Limb (tissue), 2 donors: ENCODE measurements at regions not wholly inside any gene's neighbourhood (a gene's known extent, or its start where the extent isn't known, plus 50 kb on each side); places are given as distances from the start of the nearest gene placed in this dataset.

Experiments
- DNase-seq, 2 donors: peaks; one replicate each; pipeline ENCODE4 v3.0.0-alpha.2; 2016; ENCODE audit errors: extremely low spot score in 2 of 2

DNA sequence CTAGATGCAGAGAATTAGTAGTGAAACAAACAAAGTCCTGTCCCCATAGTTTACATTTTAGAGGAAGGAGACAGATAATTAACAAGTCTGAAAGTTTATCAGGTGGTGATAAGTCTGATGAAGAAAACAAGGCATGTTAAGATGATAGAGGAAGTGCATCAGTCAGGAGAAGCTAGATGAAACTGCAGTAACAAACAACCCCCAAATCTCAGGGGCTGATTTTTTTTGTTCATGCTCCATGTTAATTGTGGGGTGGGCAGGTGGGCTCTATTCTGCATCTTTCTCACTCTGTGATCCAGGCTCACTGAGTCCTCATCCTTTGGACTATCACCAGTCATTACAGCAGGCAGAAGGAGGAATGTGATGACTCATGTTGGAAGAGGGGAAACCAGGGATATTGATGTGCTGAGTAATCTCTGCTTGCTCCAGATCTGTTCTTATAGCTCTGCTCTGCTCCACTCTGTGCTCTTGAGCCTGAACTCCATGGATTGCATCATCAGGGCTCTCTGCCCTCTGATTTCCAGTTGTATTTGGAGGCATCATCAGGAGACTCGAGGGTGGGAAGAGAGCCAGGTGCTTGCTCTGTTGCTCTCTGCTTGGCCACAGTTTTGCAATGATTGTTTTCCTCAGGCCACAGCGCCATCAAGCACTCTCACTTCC is 166.9 kb downstream of the IER5 start:
- no peak for DNase-seq

DNA sequence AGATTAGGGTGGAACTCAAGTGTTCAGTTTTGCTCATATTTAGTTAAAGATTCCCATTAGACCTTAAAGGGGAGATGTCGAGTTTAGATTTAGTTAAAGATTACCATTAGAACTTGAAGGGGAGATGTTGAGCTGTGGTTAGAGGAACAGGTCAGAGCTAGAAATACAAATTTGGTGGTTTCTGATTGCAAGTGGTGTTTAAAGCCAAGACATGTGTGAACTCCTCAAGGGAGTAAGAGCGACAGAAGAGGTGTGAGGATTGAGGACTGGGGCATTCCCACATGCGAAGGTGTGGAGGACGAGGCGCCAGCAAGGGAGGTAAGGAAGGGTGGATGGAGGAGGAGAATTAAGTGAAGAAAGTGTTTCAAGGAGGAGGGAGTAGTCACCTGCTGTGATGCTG is 168.6 kb downstream of the IER5 start:
- no peak for DNase-seq

DNA sequence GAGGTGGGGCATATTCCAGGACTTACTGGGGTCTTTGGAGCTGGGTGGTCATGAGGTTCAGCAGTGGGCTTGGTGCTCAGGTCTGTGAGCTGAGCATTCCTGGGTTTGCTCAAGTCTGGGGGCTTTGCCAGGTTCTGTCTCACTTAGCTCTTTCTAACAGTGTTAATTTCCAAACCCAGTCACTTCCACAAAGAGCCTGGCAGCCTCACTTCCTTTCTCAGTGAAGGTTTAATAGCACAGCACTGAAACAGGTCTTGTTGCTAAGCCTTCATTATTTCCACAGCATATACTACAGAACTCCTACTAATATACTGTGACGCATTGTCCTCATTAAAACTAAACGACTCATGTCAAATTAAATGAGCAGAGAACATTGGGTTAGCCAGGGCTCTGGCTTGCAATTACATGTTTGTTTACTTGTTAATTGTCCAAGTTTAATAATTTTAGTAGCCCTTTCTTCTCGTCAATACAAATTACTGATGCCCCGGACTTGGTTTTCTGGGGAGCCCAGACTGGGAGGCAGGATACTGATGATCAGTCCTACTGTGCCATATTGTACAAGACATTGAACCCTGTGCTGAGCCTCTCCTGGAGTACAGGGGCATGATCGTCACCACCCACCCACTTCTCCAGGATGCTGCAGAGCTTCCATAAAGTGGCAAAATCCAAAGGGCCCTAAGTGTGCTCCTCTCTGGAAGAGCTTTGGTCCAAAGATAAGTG is 170.7 kb downstream of the IER5 start:
- no peak for DNase-seq

DNA sequence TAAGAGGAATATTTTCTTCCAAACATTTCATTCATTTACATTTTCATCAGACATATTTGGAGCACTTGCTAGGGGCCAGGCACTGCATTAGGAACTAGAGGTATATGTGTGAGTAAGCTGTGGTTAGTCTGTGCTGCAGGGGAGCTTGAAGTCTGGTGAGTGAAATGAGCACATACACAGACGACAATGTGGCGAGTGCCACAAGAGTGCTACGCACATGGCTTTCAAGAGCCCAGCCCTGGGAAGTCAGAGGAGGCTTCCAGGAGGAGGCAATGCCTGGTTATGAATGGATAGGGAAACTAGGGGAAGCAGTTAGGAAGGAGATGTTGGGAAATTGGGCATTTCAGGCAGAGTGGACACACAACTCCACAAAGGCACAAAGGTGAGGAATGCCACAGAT is 171.8 kb downstream of the IER5 start:
- DNase-seq = no peak

DNA sequence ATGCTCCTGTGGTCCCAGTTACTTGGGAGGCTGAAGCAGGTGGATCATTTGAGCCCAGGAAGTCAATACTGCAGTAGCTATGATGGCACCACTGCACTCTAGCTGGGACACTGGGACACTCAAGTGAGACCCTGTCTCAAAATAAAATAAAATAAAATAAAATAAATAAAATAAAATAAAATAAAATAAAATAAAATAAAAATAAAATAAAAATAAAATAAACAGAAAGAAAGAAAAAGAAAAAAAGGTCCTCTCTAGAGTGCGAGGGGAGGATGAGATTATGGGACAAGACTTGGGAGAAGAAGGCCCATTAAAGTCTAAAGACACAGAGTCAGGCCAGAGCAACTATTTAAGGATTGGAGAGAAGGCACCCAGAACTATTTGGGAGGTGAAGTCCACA is 172.5 kb downstream of the IER5 start:
- no peak for DNase-seq

DNA sequence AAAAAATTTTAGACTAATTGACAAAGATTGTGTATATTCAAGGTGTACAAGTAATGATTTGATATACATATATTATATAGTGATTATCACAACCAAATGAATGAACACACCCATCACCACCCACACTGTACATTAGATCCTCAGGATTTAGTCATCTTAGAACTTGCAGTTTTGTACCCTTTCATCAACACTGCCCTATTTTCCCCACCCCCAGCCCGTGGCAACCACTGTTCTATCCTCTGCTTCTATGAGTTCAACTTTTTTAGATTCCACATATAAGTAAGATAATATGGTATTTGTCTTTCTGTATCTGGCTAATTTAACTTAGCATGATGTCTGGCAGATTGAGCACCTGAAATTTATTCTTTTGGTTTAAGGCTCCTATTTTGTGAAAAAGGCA is 173.6 kb downstream of the IER5 start:
- DNase-seq = no peak

DNA sequence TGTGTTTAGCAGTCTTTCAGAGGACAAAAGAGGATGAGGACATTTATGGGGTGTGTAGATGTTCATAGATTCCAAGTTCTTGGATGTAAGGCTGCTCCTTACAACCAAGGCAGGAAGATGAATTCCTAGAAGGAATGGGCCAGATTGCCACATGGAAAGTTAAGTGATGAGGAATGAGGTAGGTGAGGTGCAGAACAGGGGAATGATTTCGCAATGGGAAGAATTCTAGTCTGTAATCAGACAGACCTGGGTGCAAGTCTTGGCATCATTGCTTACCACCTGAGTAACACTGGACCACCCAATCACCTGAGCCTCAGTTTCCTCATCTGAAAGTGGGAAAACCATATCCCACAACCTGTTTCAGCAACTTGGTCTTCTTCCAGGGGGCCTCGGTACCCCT is 174.9 kb downstream of the IER5 start:
- DNase-seq = no peak

DNA sequence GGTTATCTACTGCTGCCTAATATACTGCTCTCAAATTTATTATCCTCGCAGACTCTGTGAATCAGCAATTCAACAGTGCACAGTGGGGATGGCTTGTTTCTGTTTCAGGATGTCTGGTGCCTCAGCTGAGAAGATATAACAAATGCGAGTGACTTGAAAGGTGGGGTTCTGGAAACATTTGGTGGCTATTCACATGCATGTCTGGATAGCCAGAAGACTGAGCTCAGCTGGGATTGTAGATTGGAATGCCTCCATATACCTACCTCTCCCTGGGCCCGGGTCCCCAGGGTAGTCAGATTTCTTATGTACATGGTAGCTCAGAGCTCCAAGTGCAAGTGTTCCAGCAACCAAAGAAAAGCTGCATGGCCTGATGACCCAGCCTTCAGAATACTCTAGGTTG is 176.3 kb downstream of the IER5 start:
- no peak for DNase-seq

DNA sequence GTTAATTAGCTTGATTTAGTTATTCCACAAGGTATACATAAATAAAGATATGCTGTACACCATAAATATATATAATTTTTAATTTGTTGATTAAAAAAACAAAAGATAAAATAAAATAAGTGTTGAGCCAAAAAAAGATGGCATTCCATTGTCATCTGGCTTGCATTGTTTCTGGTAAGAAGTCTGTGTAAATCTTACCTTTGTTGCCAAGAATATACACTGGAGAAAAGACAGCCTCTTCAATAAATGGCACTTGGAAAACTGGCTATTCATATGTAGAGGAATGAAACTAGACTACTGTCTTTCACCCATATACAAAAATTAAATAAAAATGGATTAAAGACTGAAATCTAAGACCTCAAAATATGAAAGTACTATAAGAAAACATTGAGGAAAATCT is 196.5 kb downstream of the IER5 start:
- DNase-seq = no peak

DNA sequence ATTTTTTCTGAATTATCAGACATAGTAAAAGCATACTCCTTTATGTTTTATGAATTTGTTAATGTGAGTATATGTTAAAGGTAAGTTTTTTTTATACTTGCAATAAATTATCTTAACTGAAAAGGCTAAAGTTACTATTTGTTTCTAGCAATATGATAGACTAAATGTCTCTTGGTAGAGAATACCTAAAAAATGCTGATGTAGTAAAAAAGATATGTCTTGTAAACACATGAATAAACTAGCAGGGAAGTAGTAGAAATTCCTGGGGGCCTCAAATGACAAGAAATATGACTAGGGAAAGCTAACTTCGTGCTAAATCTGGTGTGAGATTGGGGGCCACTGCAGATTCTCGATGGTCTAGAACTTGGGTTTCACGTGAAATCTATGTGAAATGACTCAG is 188.1 kb upstream of the CACNA1E start:
- no peak for DNase-seq

DNA sequence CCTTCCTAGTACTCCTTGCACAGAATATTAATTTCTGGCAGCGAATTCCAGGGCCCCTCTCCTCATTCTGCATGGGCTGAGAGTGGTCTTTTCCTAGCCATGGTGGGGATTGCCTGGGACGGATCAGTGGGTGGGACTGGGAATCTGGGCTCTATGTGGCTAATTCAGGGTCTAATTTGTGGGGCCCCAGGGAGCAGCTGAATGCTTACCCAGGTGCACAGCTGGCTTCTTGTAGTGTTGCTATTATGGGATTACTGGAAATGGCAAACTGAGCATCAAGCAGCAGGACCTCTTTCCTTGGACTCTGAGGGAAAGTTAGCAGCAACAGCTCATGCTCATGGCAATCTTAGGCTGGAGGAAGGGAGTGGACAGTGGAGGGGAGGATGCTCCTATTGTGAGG is 187.1 kb upstream of the CACNA1E start:
- DNase-seq = no peak

DNA sequence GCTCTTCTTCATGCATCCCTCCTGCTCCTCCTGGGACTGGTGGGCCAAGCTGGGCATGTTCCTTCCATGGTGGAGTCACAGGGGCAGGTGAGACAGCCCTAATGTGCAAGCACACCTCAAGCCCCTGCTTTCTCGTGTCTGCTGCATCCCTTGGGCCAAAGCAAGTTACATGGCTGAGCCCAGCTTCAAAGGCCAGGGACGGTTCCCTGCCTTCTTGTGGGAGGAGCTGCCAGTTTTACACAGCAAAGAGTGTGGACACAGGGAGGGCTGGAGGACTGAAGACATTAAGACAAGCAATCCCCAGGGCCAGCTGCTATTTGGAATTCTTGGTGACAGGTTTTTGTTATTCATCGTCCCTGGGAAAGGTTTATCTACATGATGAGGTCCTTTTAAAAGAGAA is 175.2 kb upstream of the CACNA1E start:
- DNase-seq = no peak

DNA sequence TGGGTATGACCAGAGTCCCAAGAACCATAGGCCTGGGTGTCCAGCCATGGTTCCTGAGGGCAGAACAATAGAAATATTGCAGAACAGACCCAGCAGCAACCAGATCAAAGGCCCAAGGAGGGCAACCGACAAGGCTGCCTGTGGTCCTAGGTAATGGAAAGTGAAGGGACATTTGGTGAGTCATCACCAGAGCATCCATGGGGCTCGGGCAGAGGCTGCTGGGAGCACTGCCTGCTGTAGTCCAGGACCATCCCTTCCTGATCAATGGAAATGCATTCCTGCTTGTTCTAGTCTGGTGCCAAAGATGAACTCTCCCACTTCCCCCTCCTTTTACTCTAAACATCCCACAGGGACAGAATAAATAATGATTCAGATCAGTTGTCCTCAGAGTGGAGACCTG is 172.8 kb upstream of the CACNA1E start:
- DNase-seq = no peak

DNA sequence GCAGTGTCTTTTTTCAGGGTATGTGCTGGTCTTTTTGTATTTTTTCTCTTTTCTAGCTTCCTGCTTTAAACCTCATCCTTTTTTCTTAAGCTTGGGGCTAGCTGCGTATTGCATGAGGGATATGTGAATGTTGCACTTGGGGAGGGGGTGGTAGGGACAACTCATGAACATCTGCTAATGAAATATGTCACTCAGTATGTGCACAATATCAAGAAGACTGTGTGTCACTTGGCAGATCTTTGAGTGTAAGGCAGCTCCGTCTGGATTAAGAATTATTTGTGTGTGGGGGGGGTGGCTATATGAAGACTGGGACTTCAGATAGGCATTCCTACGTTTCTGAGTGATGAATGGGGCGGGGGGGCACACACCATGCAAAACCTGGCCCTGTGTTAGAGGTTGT is 170.4 kb upstream of the CACNA1E start:
- no peak for DNase-seq

DNA sequence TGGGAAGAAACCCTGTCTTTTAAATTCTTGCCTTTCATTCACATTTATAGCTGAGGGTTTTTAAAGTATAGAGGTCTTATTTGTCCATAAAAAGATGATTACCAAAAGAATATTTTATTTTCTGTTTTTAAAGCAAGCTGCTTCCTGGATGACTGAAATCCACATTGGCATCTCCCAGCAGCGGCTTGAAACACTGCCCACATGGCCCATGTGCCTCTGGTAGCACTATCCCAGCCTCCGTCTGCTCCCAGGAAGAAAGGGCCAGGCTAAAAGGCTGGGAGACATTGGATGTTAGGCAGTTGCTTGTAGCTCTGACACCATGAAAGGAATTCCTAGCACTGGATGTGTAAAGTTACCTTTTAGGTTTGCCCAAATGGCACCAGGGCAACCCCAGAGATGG is 169.9 kb upstream of the CACNA1E start:
- no peak for DNase-seq

DNA sequence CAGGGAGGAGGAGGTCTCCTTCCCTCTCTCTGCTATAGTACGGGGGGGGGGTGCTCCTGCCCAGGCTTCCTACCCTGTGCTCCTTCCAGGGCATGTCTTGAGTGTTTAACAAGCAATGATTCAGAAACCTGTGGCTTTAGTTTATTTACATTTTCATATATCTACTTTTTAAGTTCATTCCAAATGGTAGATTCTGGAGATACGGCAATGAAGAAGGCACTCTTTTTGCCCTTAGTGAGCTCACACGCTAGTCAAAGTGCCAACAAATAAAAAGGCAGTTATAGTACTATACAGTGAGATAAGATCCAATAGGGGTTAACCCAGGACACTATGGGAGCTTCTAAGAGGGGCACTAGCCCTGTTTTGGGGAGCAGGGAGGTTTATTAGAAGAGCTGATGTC is 169.3 kb upstream of the CACNA1E start:
- DNase-seq = no peak

DNA sequence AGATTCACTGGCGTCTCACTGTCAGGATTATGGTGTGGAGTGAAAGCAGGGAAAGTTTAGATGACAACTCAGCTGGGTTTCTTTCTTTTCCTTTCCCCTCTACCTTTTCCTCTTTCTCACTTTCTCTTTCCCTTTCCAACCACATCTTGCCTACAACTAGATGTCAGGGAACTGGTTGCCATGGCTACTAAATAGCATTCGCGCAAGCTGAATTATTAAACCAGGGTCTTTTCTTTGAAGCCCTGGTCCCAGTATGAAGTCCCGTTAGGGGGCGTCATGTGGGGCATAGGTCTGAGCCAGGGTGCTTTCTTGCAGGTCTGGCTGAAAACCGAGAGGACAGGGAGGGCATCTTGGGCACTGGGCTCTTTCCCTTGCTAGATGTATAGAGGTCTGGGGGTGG is 168.4 kb upstream of the CACNA1E start:
- DNase-seq = peak in 1 of 2 donors; percentile 36

DNA sequence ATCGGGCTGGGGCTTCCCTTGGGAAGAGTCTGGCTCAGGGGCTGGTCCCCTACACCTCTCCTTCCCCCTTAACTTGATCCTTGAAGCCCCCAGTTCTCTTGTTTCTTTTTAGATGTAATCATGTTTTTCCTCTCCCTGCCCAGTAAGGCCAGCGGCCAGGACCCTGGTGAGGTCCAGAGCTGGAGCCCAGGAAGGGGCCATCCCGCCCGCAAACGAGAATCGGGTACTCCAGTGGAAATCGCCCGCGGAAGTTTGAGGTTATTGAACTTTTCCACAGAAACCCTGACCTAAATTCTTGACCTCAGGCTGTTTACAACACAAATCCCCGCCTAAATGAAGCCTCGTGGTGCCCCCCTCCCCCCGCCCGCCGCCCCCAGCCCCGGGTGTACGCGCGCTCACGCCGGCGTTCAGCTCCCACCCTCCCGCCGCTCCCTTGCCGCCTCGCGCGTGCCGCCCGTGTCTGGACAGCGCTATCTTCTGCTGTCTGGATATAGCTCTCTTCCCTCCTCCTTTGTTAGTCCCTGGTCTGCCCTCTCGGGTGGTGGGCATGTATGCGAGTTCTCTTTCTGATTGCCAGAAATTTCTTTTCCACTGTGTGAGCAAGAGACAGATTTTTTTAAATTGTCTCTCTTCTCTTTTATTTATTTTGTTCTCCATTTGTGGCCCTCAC is 165.9 kb upstream of the CACNA1E start:
- DNase-seq = peak in 1 of 2 donors; percentile 55

DNA sequence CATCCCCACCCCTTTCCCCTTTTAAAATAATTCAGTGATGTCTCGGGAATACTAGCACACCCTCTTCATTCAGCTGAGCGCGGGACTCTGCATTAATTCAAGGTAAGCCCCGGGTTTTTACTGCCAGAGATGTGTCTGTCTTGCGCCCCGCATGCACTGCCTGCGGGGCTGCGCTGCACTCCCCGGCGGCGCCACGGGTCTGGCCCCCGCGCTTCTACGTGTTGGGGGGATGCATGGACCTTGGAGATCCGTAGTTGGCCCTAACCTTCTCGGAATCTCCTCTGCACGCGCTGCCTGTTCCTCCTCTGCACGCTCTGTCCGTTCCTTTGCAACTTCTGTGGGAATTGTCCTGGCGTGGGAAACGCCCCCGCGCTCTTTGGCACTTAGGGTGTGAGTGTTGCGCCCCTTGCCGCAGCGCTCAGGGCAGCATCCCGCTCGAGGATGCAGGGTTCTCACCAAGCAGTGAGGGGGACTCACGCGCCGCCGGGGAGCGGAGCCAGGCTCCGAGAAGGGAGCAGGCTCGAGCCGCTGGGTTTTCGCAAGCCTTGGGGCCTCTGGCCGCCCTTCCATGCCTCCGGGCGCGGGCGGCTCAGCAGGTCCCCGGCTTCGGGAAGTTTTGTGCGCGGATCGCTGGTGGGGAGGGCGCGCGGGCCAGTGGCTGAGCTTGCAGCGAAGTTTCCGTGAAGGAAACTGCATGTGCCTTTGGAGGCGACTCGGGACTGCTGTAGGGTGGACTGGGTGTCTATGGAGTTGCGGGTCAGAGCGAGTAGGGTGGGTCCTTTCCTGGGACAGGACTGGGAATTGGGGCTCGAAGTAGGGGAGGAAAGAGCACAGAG is 165.1 kb upstream of the CACNA1E start:
- peak in 1 of 2 donors; percentile 52 for DNase-seq

DNA sequence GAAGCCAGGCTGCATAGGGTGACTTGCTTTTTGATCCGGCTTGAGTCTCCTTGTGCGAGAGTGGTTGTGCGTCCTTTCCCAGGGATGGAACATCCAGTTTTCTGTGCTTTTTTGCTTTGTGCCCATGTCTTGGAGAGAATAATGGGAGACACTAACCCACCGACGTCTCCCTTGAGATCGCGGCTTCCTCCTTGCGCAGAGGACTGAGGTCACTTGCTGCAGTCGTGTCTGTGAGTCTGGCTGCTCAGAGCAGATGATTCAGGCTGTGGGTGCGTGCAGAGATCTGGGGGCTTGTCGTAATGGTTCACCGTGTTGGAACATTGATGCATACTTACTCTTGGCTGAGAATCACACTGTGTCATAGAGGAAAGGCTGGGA is 164.5 kb upstream of the CACNA1E start:
- no peak for DNase-seq

DNA sequence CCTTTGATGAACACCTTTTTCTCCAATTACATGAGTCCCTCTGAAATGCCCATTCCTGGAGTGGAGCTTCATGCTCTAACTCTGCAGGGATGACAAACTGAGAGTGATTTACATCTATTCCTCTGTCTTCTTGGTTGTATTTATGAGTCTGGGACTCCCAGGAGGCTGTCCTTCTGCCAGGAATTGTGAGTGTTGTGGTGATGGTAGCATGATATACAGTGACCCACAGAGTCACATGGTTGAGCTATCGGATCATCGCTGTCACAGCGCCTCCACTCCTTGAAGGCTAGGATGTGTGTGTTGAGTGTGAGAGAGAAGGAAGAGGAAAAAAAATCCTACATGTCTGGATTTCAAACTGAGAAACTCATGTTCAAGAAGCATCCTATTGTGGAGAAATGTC is 163.4 kb upstream of the CACNA1E start:
- DNase-seq = no peak
